Thyroid gland (tissue), 4 donors: ENCODE measurements at regions not wholly inside any gene's neighbourhood (a gene's known extent, or its start where the extent isn't known, plus 50 kb on each side); places are given as distances from the start of the nearest gene placed in this dataset.

Source experiments
- CTCF ChIP-seq, 6 experiments: fragments of 200-600 bp in 3 of 6; fragments of 450-650 bp in 3 of 6; sonication (generic) in 3 of 6; IDR thresholded peaks; one replicate each; pipeline ENCODE4 v1.5.1; 2016 to 2019; ENCODE audit warnings: antibody characterized with exemption in 6 of 6, mild to moderate bottlenecking in 2 of 6, inconsistent platforms in 1 of 6, moderate library complexity in 1 of 6
- POLR2A ChIP-seq, 2 donors: fragments of 450-650 bp; IDR thresholded peaks; one replicate each; pipeline ENCODE4 v1.6.1; 2017; ENCODE audit warnings: antibody characterized with exemption in 2 of 2, mild to moderate bottlenecking in 2 of 2, moderate library complexity in 1 of 2

GRCh38 chrX:19176901-19177630, 54.8 kb upstream of the ADGRG2 start:
- TF ChIP-seq CTCF (IDR thresholded peaks at IDR 0.05) (no peak), POLR2A (IDR thresholded peaks at IDR 0.05) (no peak)
